HCT116 (cell line): ENCODE measurements at regions not wholly inside any gene's neighbourhood (a gene's known extent, or its start where the extent isn't known, plus 50 kb on each side); places are given as distances from the start of the nearest gene placed in this dataset.

Experiments used
- ATAC-seq: fragments of 200-7000 bp; cut with Tn5 transposase; 2 replicates; pipeline ENCODE4 v1.9.1; 2020; ENCODE audit warnings: mild to moderate bottlenecking, moderate library complexity
- BruUV-seq: library from RNA; stranded (reverse); fragments of 400-500 nt; replicated peaks from 2 replicates; lab custom pipeline; 2021; lab: Mats Ljungman, UMichigan
- CTCF ChIA-PET: fragments of 300-600 bp; sonication (Branson Sonifier 250); formaldehyde crosslinking; loops from one replicate; lab custom pipeline; 2021; ENCODE audit warnings: antibody characterized with exemption; lab: Charles Lee
- POLR2A ChIA-PET: fragments of 300-600, 350-600 bp; sonication (Branson Sonifier 250); formaldehyde crosslinking; loops from one replicate; lab custom pipeline; 2021; ENCODE audit warnings: antibody characterized with exemption; lab: Charles Lee
- RAD21 ChIA-PET, 2 experiments: fragments of 300-600 bp; sonication (Branson Sonifier 250); formaldehyde crosslinking; loops; one replicate each; lab custom pipeline; 2023; ENCODE audit warnings: low total read pairs in 2 of 2; ENCODE audit not compliant: uncharacterized antibody in 2 of 2, unreplicated experiment in 2 of 2, low non-redundant PET in 1 of 2; lab: Charles Lee
- DNase-seq: peaks from one replicate; pipeline ENCODE4 v3.0.0-alpha.2; 2010; ENCODE audit warnings: low read depth, low spot score
- H2AFZ ChIP-seq: fragments of 200-600 bp; shearing (Covaris generic), sonication (generic); 2 replicates; pipeline ENCODE4 v1.6.1; 2017; ENCODE audit warnings: low read depth, mixed run types, mixed read lengths, antibody characterized with exemption, low read length; ENCODE audit not compliant: poor library complexity, severe bottlenecking
- H3K27ac ChIP-seq: 2 replicates; pipeline ENCODE4 v1.5.1; 2012; ENCODE audit warnings: low read depth, low read length
- H3K27me3 ChIP-seq: fragments of 200-600 bp; sonication (generic); 2 replicates; pipeline ENCODE4 v1.6.1; 2016; ENCODE audit warnings: mixed run types, low read length, mixed read lengths; ENCODE audit not compliant: insufficient read depth
- H3K36me3 ChIP-seq, 2 experiments: fragments of 200-500 bp in 1 of 2; fragments of 200-600 bp in 1 of 2; sonication (Bioruptor generic) in 1 of 2; sonication (generic) in 1 of 2; 2 replicates each; pipeline versions ENCODE4 v1.5.1 to v1.6.1; 2014 to 2016; ENCODE audit warnings: low read length in 2 of 2, inconsistent platforms in 1 of 2, mixed read lengths in 1 of 2, mixed run types in 1 of 2; ENCODE audit not compliant: insufficient read depth in 2 of 2, control insufficient read depth in 1 of 2
- H3K4me1 ChIP-seq, 2 experiments: fragments of 200-600 bp in 1 of 2; sonication (generic) in 1 of 2; 2 replicates each; pipeline versions ENCODE4 v1.5.1 to v1.6.1; 2012 to 2017; ENCODE audit warnings: low read length in 2 of 2, inconsistent platforms in 1 of 2, mild to moderate bottlenecking in 1 of 2, mixed read lengths in 1 of 2, mixed run types in 1 of 2, moderate library complexity in 1 of 2; ENCODE audit not compliant: insufficient read depth in 2 of 2, control insufficient read depth in 1 of 2
- H3K4me2 ChIP-seq: fragments of 200-600 bp; sonication (generic); 2 replicates; pipeline ENCODE4 v1.6.1; 2017; ENCODE audit warnings: mixed run types, low read length, mixed read lengths
- H3K4me3 ChIP-seq, 2 experiments: fragments of 200-600 bp in 1 of 2; sonication (generic) in 1 of 2; replicated peaks in 1 of 2; 2 replicates each; pipeline ENCODE4 v1.5.1; 2011 to 2016; ENCODE audit warnings: low read length in 2 of 2, control low read depth in 1 of 2, low read depth in 1 of 2, mild to moderate bottlenecking in 1 of 2, mixed read lengths in 1 of 2, mixed run types in 1 of 2
- H3K79me2 ChIP-seq: fragments of 200-600 bp; sonication (generic); 2 replicates; pipeline ENCODE4 v1.6.1; 2017; ENCODE audit warnings: mild to moderate bottlenecking, mixed run types, low read length, moderate library complexity, mixed read lengths; ENCODE audit not compliant: insufficient read depth
- H3K9ac ChIP-seq: fragments of 200-600 bp; sonication (generic); 2 replicates; pipeline ENCODE4 v1.6.1; 2016; ENCODE audit warnings: low read length, mixed read lengths
- H3K9me2 ChIP-seq: fragments of 200-600 bp; sonication (generic), shearing (Covaris generic); 2 replicates; pipeline ENCODE4 v1.6.1; 2017; ENCODE audit warnings: mixed run types, mild to moderate bottlenecking, moderate library complexity; ENCODE audit not compliant: insufficient read depth
- H3K9me3 ChIP-seq, 2 experiments: fragments of 200-500 bp in 1 of 2; fragments of 200-600 bp in 1 of 2; sonication (Bioruptor generic) in 1 of 2; sonication (generic) in 1 of 2; 2 replicates each; pipeline ENCODE4 v1.6.1; 2014 to 2017; ENCODE audit warnings: low read length in 2 of 2, mixed read lengths in 2 of 2, inconsistent platforms in 1 of 2, low read depth in 1 of 2, mild to moderate bottlenecking in 1 of 2, mixed run types in 1 of 2, moderate library complexity in 1 of 2; ENCODE audit not compliant: control insufficient read depth in 1 of 2, insufficient read depth in 1 of 2
- H4K20me1 ChIP-seq: fragments of 200-600 bp; sonication (generic), shearing (Covaris generic); 2 replicates; pipeline ENCODE4 v1.6.1; 2017; ENCODE audit warnings: mixed run types, mild to moderate bottlenecking, moderate library complexity; ENCODE audit not compliant: insufficient read depth
- ATF3 ChIP-seq: IDR thresholded peaks from 2 replicates; pipeline ENCODE4 v1.6.1; 2012
- CEBPB ChIP-seq: IDR thresholded peaks from 2 replicates; pipeline ENCODE4 v1.6.1; 2012; ENCODE audit warnings: low read depth
- ELF1 ChIP-seq: IDR thresholded peaks from 2 replicates; pipeline ENCODE4 v1.6.1; 2012; ENCODE audit warnings: low read depth, borderline replicate concordance
- EZH2 ChIP-seq: fragments of 200-600 bp; sonication (generic); IDR thresholded peaks from 2 replicates; pipeline ENCODE4 v1.6.1; 2017; ENCODE audit warnings: antibody characterized with exemption, mixed run types
- FOSL1 ChIP-seq: IDR thresholded peaks from 2 replicates; pipeline ENCODE4 v1.6.1; 2012; ENCODE audit warnings: low read depth
- JUND ChIP-seq: IDR thresholded peaks from 2 replicates; pipeline ENCODE4 v1.6.1; 2012
- MAX ChIP-seq: IDR thresholded peaks from 2 replicates; pipeline ENCODE4 v1.6.1; 2012
- POLR2AphosphoS5 ChIP-seq: IDR thresholded peaks from 2 replicates; pipeline ENCODE4 v1.6.1; 2011; ENCODE audit warnings: mild to moderate bottlenecking, low read depth, low read length, moderate library complexity
- SP1 ChIP-seq: IDR thresholded peaks from 2 replicates; pipeline ENCODE4 v1.6.1; 2012; ENCODE audit warnings: low read depth
- SRF ChIP-seq: IDR thresholded peaks from 2 replicates; pipeline ENCODE4 v1.6.1; 2012; ENCODE audit warnings: low read depth
- TCF7L2 ChIP-seq: IDR thresholded peaks from 2 replicates; pipeline ENCODE4 v1.7.0; 2011; ENCODE audit warnings: borderline replicate concordance, inconsistent platforms; ENCODE audit not compliant: insufficient read depth, insufficient read length; ENCODE audit errors: extremely low read depth
- ZNF274 ChIP-seq: fragments of 200-500 bp; sonication (Bioruptor generic); IDR thresholded peaks from 2 replicates; pipeline ENCODE4 v1.6.1; 2014; ENCODE audit warnings: mild to moderate bottlenecking, low read depth, low read length, inconsistent platforms
- intact Hi-C: fragments of 100-400 bp; cut with micrococcal nuclease; formaldehyde crosslinking; loops from 2 replicates; pipeline ENCODE4 v1.10.0; 2022

GRCh38 chr16:64398793-64399192 is 723.1 kb downstream of the CDH11 start:
- no peak overlapping the region for H3K9ac ChIP-seq
- CTCF ChIA-PET, result no interaction called here
- ATAC-seq (no peak), DNase-seq (no peak)
- H3K27ac ChIP-seq, result no peak overlapping the region
- TF ChIP-seq EZH2, result no peak
- no peak for TF ChIP-seq TCF7L2
- TF ChIP-seq ZNF274, result no peak
- no peak for TF ChIP-seq ELF1
- no peak for TF ChIP-seq CEBPB
- no peak for TF ChIP-seq MAX
- no peak for TF ChIP-seq ATF3
- TF ChIP-seq POLR2AphosphoS5, result no peak
- no peak for TF ChIP-seq SRF
- H3K4me1 ChIP-seq, result no peaks in the 10 kb centered on the region
- H3K4me3 ChIP-seq, result no peak overlapping the region
- H3K36me3 ChIP-seq, result no peaks in the 10 kb centered on the region
- intact Hi-C loops, result no loop called here
- H3K79me2 ChIP-seq, result no peaks in the 10 kb centered on the region
- H3K9me3 ChIP-seq, result peaks cover 4 to 24% of the 10 kb centered on the region in 2 experiments; a peak in 2 of 4 replicates
- no peaks in the 10 kb centered on the region for H4K20me1 ChIP-seq
- no TSS peak for BruUV-seq
- H2AFZ ChIP-seq, result no peak overlapping the region
- POLR2A ChIA-PET, result no interaction called here
- H3K4me2 ChIP-seq, result no peak overlapping the region
- H3K27me3 ChIP-seq, result no peaks in the 10 kb centered on the region
- RAD21 ChIA-PET, result no interaction called here
- no peaks in the 10 kb centered on the region for H3K9me2 ChIP-seq

GRCh38 chr16:64397945-64398508 is 723.8 kb downstream of the CDH11 start:
- no TSS peak for BruUV-seq
- ChIA-PET CTCF (no interaction called here), RAD21 (no interaction called here), POLR2A (no interaction called here)
- DNase-seq (no peak), ATAC-seq (no peak)
- Histone ChIP-seq H2AFZ (no peak overlapping the region), H3K79me2 (no peaks in the 10 kb centered on the region), H3K27ac (no peak overlapping the region), H3K27me3 (no peaks in the 10 kb centered on the region), H4K20me1 (no peaks in the 10 kb centered on the region), H3K4me3 (no peak overlapping the region), H3K9ac (no peak overlapping the region), H3K4me2 (no peak overlapping the region), H3K36me3 (no peaks in the 10 kb centered on the region), H3K4me1 (no peaks in the 10 kb centered on the region), H3K9me2 (no peaks in the 10 kb centered on the region), H3K9me3 (peaks cover 0 to 26% of the 10 kb centered on the region in 2 experiments; a peak in 2 of 4 replicates)
- intact Hi-C loops, result no loop called here
- no peak for TF ChIP-seq FOSL1
- TF ChIP-seq JUND, result no peak
- TF ChIP-seq SP1, result no peak
- TF ChIP-seq ELF1, result no peak
